GM06990 (cell line): ENCODE measurements at regions not wholly inside any gene's neighbourhood (a gene's known extent, or its start where the extent isn't known, plus 50 kb on each side); places are given as distances from the start of the nearest gene placed in this dataset.

Experiments used
- DNase-seq: peaks from one replicate; pipeline ENCODE4 v3.0.0-alpha.2; 2011; ENCODE audit not compliant: insufficient read length; ENCODE audit errors: extremely low read depth
- H3K27me3 ChIP-seq: replicated peaks from 2 replicates; pipeline ENCODE4 v1.6.0; 2011; ENCODE audit warnings: low read length; ENCODE audit not compliant: control insufficient read depth, insufficient read depth
- H3K36me3 ChIP-seq: 2 replicates; pipeline ENCODE4 v1.5.1; 2011; ENCODE audit warnings: low read length; ENCODE audit not compliant: control insufficient read depth, insufficient read depth
- H3K4me3 ChIP-seq: replicated peaks from 2 replicates; pipeline ENCODE4 v1.5.1; 2011; ENCODE audit warnings: low read depth, mild to moderate bottlenecking, control low read depth, low read length
- TF ChIP-seq, protein P1 (sequence below): IDR thresholded peaks from 2 replicates; pipeline ENCODE4 v1.5.1; 2011; ENCODE audit warnings: low read length, control low read depth, mild to moderate bottlenecking, inconsistent platforms; ENCODE audit not compliant: insufficient read depth, poor library complexity, severe bottlenecking

GRCh38 chr2:51219468-51219867 is 187.5 kb upstream of the NRXN1 start:
- DNase-seq: no peak
- TF ChIP-seq, protein P1, sequence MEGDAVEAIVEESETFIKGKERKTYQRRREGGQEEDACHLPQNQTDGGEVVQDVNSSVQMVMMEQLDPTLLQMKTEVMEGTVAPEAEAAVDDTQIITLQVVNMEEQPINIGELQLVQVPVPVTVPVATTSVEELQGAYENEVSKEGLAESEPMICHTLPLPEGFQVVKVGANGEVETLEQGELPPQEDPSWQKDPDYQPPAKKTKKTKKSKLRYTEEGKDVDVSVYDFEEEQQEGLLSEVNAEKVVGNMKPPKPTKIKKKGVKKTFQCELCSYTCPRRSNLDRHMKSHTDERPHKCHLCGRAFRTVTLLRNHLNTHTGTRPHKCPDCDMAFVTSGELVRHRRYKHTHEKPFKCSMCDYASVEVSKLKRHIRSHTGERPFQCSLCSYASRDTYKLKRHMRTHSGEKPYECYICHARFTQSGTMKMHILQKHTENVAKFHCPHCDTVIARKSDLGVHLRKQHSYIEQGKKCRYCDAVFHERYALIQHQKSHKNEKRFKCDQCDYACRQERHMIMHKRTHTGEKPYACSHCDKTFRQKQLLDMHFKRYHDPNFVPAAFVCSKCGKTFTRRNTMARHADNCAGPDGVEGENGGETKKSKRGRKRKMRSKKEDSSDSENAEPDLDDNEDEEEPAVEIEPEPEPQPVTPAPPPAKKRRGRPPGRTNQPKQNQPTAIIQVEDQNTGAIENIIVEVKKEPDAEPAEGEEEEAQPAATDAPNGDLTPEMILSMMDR: no peak

GRCh38 chr2:51218047-51218446 is 186.1 kb upstream of the NRXN1 start:
- TF ChIP-seq, protein P1: no peak
- Histone ChIP-seq H3K36me3 (no peaks in the 10 kb centered on the region), H3K27me3 (no peaks in the 10 kb centered on the region), H3K4me3 (no peak overlapping the region)
- DNase-seq: no peak

More at GRCh38 chr2:51219468-51219867, 187.5 kb upstream of the NRXN1 start:
- no peak overlapping the region for H3K4me3 ChIP-seq
- H3K36me3 ChIP-seq: no peaks in the 10 kb centered on the region
- H3K27me3 ChIP-seq: no peaks in the 10 kb centered on the region

GRCh38 chr2:51213826-51214225 is 181.9 kb upstream of the NRXN1 start:
- no peaks in the 10 kb centered on the region for H3K27me3 ChIP-seq
- no peaks in the 10 kb centered on the region for H3K36me3 ChIP-seq
- no peak overlapping the region for H3K4me3 ChIP-seq
- no peak for DNase-seq
- TF ChIP-seq, protein P1: no peak

- H3K27me3 ChIP-seq: no peaks in the 10 kb centered on the region
- TF ChIP-seq, protein P1: no peak
- H3K4me3 ChIP-seq: no peak overlapping the region
- no peak for DNase-seq
- no peaks in the 10 kb centered on the region for H3K36me3 ChIP-seq
Measured at GRCh38 chr2:51212374-51212773, 180.4 kb upstream of the NRXN1 start.

- TF ChIP-seq, protein P1: no peak
- no peak for DNase-seq
- no peaks in the 10 kb centered on the region for H3K36me3 ChIP-seq
- no peak overlapping the region for H3K4me3 ChIP-seq
- H3K27me3 ChIP-seq: no peaks in the 10 kb centered on the region
Measured at GRCh38 chr2:51208521-51208920, 176.6 kb upstream of the NRXN1 start.

DNA sequence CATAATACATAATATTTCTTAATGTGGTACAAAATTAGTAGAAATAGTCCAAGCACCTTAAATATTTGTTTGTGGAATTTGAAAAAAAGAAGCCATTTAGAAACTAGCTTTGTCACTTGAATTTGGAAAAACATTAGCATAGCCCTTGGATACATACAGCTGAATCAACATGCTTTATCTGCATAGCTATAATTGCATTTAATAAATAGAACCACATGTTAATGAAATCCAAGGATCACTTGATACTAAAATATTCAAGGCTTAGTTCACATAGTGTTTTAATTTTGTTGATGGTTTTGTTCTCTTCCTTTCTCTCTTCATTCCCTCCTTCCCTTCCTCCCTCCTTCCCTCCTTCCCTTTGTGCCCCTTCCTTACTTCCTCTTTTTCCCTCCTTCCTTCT is 169.4 kb upstream of the NRXN1 start:
- TF ChIP-seq, protein P1: no peak
- DNase-seq: no peak
- Histone ChIP-seq H3K4me3 (no peak overlapping the region), H3K27me3 (no peaks in the 10 kb centered on the region), H3K36me3 (no peaks in the 10 kb centered on the region)
